IPS DF 4.7 (cell line): ENCODE measurements at regions not wholly inside any gene's neighbourhood (a gene's known extent, or its start where the extent isn't known, plus 50 kb on each side); places are given as distances from the start of the nearest gene placed in this dataset.
"Not testable (repeated sequence)": the region's sequence is repeated elsewhere in the genome, so short reads cannot be mapped to it uniquely, and the experiment has no call there.

Source experiments
- DNase-seq: peaks from one replicate; pipeline ENCODE4 v3.0.0-alpha.2; 2013; ENCODE audit warnings: low spot score; ENCODE audit errors: extremely low read depth

DNA sequence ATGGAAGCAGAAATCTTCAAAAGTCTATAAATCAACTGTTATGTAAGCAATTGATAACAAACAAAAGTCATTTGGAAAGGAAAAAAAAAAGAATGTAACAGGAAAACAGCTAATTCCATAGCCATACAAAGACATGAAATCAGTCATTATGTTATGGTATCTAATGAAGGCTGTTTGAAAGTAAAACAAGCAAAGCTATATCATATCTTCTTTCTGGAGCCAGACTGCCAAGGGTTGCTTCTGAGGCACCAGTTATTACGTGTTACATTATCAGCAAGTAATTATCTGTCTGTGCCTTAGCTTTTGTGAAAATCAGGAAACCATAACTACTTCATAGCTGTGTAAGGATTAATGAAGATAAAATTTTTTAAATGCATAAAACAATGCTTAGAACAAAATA, 480.2 kb downstream of the FAT4 start:
- no peak for DNase-seq

DNA sequence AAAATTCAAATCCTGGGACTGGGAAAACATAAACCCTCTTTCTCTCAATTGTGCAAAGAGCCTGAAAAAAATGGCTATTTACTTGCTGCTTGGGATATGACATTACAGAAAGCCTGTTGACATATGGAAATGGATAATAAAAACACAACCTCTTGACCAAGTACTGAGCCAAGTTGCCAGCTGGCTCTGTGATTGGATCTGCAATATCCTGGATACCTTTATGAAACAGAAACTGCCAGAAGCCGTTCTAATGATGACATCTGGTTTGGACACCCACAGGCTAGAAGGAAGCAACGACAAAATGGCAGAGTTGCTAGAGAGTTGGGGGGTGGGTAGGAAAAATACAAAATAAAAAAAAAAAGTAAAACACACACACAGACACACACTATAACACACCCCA, 481.4 kb downstream of the FAT4 start:
- DNase-seq: no peak

DNA sequence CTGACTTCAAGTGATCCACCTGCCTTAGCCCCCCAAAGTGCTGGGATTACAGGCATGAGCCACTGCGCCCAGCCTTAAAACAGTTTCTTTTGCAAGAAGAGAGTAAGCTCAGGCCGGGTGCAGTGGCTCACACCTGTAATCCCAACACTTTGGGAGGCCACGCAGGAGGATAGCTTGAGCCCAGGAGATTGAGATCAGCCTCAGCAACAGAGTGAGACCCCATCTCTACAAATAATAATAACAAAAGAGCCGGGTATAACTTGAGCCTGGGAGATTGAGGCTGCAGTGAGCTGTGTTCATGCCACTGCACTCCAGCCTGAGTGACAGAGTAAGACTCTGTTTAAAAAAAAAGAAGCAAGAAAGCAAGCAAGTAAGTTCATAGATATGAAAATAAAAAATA, 482.9 kb downstream of the FAT4 start:
- DNase-seq: not testable (repeated sequence)

DNA sequence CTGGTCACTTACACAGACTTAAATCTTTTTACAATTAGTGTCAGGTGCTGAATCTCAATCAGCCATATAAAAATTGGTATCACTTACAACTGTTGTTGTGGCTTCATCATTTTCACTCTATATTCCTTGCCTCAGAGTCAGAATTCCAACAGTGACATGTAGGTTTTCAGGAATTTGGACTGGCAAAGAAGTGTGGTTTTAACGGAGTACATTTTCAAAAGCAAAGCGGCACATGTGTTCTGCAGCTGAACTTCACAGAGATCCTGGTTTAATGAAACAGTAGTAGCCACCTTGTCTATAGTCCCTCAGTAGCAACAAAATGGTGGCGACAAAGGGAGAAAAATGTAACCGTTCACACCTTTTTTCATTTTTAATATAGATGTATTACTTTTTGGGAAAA, 486.6 kb downstream of the FAT4 start:
- DNase-seq: no peak

DNA sequence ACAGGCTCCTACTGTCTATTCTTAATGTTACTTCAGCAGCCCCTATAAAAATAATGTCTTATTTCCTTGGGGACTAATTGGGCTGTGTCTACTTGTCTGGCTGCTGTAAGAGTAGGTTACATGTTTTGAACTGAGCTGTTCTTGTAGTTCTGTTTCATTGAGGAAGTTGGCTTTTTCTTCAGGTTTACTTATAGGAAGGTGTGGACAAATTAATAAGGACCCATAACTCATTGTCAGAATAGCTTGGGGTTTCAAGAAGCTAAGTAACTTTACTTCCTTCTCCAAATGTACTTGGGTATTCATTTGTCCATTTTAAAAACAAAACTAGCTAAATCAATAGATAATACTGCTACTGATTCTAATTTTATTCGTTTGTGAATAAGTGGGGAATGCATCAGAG, 487.2 kb downstream of the FAT4 start:
- DNase-seq: no peak

DNA sequence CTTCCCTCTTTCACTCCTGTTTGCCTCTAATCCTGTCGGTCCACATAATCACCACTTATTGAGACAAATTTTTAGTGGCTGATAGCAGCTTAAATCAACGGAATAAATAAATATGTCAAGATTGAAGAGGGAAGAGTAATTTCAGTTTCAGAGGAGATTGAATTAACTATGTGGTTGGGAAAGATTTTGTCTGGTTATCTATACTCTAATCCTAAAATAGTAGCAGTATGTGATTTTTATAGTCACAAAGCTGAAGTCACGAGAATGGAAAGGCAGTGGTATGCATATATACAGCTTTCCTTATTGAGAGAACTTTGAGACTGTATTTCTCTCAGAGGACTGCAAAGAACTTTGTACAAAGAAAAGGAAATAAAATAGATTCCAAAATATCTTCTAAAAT, 493.3 kb downstream of the FAT4 start:
- DNase-seq: no peak

DNA sequence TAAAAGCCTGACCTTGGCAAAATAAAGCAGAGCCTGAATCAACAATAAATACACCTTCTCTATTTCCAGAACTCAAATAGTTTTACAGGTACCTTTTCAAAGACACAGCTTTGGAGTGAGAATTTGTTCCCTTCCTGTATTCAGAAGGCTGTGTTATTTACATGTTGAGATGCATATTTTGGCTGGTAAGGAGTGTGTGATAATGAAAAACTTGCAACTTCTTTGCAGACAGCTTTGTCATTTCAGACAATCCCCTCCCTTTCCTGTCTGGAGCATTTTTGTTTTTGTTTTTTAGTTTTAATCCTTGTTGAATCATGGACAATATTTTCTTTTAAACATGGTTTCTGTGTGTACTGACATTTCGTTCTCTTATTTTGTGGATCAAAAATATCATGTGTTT, 493.8 kb downstream of the FAT4 start:
- DNase-seq: no peak

DNA sequence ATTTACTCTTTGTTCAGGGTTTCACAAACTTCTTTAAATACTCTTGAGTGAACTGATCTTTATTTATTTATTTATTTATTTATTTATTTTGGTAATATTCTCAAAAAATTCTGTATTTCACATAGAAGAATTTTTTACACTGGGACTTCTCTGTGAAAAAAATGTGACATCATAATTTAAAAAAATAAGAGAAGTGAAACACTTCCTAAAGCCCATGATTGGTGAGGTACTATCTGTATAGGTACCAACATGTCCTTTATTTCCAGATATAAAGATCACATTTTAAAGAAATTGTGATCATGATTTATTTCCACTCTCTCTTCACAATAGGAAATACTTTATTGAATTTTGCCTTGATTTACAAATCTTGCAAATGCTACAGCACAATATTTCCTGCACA, 497.1 kb downstream of the FAT4 start:
- DNase-seq: no peak

DNA sequence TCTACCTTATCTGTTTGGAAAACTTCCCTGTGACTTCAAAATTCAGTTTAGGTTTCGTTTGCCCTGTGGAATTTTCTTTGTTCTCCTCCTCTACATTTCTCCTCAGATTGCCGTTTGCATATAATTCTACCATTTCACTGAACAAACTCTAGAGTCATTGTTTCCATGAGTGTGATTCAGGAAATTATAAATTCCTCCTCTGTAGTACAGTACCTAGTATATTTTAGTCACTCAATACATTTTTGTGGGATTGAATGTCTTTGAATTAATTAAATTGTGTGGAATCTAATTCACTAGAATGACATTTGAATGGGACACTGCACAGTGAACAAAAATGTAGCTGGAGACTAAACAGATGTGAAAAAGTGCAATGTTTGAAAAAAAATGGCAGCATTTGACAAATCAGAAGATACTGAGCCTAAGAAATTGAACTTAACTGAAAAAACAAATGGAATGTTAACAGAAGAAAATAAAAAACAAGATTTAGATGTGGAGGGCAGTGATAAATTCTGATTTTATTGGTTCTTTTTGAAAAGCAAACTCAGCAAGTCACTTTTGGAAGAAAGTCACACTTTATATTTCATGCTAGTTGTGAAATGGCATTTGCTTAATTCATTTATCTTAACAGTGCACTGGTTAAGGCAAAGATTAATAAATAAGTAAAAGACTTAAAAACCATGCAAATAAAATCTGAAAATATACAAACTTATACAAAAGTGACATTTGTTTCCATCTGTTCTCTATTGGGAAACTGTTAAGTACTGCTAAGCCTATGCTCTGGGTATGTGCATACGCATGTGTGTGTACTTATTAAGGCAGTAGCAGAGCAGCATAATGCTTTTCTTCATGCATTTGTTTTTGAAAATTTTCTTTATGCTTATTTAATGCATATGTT, 512.3 kb downstream of the FAT4 start:
- DNase-seq: no peak

DNA sequence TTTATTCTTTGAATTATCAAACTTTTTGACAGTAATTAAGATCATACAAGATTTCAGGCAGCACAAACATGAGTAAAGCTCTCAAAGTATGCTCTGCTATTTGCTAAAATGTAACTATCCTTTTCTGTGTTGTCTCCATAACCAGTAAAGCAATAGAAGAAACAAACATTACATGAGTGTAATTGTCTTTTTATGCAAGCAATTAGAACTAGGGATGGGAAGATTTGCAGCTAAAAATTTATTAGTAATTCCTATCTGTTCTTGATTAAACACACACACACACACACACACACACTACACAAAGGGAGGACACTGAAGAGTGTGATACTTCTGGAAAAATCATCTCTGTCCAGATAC, 512.9 kb downstream of the FAT4 start:
- DNase-seq: no peak

DNA sequence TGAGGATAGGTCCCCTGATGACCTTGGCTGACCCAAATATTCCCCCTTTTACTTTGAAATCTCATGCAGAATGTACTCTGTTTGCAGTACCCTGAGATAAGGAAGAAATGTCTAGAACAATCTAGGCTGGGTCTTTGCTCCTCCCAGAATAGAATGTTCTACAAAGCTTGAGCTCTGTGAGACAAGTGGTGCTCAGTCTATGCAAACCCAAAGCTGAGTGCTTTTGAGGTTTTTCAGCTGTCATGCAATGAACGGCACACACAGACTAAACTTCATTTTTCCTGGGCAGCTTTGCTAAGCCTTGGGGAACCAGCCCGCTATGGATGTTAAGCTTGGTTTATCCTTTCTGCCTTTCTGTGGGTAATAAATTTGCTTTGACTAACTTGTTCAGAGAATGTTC, 513.6 kb downstream of the FAT4 start:
- no peak for DNase-seq

DNA sequence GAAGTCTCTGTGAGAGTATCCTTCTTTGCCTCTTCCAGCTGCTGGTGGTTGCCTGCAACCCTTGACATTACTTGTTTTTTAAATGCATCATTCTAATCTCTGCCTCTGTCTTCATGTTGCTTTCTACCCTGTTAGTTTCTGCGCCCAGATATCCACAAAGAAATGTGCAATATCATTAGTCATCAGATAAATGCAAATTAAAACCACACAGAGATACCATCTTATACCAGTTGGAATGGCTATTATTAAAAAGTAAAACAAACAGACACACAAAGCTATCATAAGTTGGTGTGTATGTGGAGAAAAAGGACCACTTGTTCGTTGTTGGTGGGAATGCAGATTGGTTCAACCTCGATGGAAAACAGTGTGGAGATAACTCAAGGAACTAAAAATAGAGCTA, 517.4 kb downstream of the FAT4 start:
- DNase-seq: no peak

DNA sequence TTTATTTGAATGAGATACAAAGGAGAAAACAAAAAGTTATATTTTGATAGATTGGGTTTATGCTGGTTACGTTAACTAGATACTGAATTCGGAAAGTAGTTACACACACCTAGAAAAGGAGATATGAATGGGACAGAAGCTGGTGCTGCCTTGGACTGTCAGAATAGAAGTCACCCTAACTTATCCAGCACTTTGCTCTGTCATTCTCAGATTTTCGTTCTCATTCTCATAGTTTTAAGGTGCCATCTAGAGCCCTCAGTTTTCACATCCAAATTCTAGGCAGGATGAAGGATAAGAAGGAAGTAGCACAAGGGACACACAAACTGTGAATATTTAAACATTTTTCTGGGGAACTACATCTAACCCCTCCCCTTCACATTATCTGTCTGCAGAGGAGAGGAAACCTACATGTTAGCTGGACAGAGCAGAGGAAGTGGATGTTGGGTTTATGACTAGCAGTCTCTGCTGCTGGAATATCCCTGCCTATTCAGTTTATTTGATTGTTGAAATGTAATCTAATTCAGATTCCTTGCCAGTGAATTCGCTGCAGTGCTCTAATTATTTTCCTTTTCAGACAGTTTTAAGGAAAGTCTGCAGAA, 521.9 kb downstream of the FAT4 start:
- DNase-seq: no peak

DNA sequence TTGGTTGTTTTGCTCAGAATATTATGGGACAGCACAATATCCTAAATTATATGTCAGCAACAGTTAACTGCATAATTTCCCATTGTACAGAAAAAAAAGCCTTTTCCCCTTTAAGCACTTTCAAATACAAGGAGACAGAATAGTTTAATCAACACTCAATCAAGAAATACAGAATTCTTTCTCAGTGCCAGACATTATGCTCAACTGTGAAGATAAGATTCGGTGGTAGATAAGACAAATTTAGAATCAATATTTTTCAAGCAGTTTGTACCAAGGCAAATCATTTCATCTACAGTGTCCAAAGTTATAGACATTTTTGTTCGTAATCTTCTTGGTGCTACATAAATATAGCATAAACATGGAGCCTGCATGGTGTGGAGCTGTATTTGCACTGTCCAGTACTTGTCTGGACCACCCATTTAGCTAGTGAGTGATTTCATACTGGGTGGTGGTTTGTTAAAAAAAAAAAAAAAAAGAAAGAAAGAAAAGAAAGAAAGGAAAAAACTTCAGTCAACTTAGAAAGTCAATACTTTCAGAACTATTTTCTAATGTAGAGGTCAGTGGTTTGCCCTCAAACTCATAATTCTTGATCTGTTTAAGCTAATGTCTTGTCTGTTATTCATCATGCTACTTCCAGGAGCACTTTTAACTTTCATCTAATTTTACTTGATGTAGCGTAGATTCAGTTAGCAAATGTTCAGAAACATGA, 522.9 kb downstream of the FAT4 start:
- DNase-seq: no peak

DNA sequence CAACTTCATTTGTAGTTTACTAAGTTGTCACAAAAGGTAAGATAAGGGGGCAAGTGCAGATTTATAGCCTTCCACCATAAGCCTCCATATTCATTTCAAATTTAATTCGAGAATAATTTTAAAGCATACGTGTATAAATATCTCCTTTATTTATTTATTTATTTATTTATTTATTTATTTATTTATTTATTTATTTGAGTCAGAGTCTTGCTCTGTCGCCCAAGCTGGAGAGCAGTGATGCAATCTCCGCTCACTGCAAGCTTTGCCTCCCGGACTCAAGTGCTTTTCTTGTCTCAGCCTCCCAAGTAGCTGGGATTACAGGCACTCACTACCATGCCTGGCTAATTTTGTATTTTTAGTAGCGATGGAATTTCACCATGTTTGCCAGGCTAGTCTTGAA, 523.4 kb downstream of the FAT4 start:
- DNase-seq: no peak

DNA sequence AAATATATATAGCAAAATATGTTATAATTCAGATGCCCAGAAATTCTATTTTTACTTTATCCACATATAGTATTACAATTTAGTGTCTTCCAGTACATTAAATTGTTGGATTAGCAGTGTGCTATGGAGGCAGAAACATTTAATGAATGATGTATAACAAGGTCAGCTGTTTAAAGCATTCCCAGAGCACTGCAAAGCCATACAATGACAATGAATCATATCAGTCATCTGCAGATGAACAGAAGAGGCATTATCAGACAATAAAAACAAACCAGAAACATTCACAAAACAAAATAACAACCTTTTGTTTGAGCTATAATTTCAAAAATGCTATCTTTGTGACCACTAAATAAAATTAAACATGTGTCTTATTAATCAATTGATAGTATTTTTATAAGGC, 524.2 kb downstream of the FAT4 start:
- DNase-seq: no peak

DNA sequence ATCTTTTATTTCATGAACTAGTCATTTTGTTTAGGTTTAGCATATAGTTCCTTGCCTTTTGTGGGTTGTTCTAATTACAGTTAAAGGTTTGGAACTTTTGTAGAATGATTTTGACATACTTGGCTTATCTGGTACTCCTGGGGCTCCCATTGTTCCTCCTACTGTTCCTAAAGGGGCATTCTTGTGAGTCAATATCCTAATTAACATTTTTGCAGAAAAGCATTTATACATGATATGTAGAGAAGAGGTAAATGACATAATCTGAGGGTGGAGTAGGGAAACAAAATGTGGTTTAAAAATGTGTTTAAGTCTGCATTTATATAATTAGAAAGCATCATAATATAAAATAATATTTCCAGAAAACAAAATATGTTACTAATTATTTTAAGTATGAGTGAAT, 529.2 kb downstream of the FAT4 start:
- DNase-seq: no peak

DNA sequence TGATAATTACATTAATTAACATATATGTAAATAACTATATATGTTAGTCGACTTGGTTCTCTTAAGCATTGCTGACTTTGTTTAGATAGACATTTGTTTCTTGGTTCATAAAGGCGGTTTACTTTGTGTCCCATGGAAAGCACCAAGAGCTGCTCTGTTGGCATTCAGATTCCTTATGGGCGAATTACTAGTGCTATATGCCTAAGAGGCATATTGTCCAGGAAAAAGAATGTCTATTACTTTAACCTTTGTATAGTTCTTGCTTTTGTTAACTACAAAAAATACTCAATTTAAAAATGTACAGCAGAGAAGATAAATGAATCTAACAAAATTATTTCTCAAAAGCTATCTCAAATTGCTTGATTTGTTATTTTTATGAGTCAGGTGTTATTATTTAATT, 532.8 kb downstream of the FAT4 start:
- DNase-seq: no peak

DNA sequence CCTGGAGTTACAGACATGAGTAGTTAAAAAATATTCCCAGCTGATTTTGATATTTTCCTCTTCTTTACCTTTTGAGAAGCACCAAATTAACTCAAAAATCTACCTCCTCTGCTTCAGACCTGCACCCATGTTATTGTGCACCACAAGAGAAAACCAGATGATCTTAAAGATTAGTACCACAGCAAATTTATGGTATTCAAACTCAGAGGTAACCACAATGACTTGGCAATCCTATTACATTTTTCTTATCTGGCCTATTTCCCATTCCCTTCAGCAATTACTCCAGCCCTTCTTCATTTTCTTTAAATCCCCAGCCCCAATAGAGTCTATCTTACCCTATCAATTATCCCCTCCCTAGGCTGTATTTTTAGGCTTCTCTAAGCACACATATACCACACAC, 535.1 kb downstream of the FAT4 start:
- DNase-seq: no peak

DNA sequence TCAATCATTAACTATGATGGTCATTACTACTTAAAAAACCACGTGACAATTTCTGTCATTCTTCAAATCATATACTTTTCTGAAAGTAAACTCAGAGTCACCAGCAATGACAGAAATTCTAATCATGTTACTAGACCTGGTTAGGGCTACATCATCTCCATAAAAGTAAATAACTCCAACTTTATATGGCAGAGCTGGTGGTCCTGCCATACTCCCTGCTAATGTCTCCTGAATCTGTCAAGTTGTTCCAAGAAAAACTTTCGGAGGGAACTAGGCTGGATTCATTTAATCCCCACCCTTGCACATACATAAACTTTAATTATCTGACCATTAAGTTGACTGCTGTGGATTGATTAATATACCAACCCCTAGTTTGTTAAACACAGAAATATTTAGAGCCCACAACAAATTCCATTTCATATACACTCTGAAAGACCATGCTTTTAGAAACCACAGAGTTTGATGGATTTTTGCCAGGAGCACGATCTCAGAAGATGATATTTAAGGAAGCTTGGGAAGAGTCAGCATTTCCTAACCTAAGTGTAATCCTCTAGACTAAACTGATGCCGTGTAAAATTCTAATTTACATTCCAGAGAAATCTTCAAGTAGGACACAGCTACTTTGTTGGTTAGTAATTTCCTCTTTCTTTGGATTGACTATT, 577.0 kb downstream of the FAT4 start:
- no peak for DNase-seq

DNA sequence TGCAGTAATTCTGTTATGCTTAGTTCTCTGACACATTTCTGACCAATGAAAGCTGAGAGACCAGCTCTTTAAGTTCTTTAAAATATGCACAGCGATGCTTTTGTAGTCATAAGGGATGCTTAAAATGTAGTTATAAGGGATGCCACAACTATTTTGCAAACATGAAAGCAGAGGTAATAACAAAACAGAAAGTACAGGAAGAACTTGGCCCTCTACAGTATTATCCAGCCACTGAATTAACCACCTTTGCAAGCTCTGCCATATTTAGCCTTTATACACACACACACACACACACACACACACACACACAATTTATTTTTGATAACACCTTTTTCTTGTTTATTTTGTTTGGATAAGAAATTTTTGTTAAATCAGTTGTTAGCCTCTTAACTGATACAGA, 590.0 kb downstream of the FAT4 start:
- no peak for DNase-seq

DNA sequence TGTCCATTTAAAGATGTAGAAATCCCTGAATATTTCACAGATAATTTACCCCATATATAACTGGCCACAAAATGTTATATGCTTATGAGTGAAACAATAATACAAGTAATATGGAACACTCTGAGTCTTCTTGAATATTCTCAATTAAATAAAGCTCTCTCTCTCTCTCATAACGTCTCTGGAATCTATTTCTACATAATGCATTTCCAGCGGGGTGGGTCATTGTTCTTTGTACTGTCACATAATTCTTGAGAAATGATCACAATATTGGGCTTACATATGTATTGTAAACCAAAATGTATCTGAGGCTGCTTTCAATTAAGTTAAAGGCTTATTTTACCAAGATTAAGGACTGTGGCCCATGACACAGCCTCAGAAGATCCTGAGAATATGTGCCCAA, 596.3 kb downstream of the FAT4 start:
- no peak for DNase-seq
